ENCODE measurements at regions not wholly inside any gene's neighbourhood (a gene's known extent, or its start where the extent isn't known, plus 50 kb on each side); places are given as distances from the start of the nearest gene placed in this dataset.

DNA sequence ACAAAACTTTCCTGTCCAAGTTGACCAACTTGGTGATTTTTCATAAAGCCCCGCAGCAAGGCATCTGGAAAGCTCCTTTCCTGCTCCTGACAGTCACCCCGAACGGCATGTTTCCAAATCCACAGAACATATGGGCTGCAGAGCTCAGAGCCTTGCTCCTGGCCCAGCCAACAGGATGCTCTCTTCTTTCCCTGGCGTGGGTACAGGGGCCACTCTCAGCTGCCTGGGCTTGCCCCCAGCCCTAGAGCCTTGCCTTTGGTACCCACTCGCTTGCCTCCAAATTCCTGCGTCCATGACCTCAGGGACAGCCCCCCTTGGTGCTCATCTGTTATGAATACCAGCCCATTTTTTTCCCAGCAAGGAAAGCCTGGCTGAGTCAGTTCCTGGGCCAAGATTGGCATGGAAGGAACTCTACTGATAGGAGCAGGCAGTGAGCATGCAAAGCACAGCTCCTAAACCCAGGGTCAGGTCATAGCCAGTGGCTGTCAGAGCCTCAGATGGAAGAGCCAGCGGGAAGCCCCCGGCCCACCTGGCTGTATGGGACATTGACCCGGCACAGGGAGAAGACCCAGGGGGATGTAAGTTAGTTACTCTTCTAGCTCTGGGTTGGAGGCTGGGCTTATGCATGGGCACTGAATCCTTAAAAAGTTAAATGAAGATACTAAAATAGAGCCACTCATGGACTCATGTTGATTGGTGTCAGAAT is 105.3 kb upstream of the RTL1 start:
- Histone ChIP-seq H3K27ac (no peak overlapping the region), H3K4me3 (no peak overlapping the region), H3K27me3 (peaks cover 0 to 8% of the 10 kb centered on the region in 2 donors), H3K4me1 (peaks cover 0 to 22% of the 10 kb centered on the region in 2 donors), H3K9me3 (peaks cover 0 to 9% of the 10 kb centered on the region in 2 donors), H3K36me3 (no peaks in the 10 kb centered on the region)
- TF ChIP-seq, protein P1, sequence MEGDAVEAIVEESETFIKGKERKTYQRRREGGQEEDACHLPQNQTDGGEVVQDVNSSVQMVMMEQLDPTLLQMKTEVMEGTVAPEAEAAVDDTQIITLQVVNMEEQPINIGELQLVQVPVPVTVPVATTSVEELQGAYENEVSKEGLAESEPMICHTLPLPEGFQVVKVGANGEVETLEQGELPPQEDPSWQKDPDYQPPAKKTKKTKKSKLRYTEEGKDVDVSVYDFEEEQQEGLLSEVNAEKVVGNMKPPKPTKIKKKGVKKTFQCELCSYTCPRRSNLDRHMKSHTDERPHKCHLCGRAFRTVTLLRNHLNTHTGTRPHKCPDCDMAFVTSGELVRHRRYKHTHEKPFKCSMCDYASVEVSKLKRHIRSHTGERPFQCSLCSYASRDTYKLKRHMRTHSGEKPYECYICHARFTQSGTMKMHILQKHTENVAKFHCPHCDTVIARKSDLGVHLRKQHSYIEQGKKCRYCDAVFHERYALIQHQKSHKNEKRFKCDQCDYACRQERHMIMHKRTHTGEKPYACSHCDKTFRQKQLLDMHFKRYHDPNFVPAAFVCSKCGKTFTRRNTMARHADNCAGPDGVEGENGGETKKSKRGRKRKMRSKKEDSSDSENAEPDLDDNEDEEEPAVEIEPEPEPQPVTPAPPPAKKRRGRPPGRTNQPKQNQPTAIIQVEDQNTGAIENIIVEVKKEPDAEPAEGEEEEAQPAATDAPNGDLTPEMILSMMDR (IDR thresholded peaks at IDR 0.05) = no peak
- intact Hi-C loops (cut with DNase I) = no loop called here
- DNase-seq = peak in 1 of 4 donors; percentile 10
- ATAC-seq = no peak

DNA sequence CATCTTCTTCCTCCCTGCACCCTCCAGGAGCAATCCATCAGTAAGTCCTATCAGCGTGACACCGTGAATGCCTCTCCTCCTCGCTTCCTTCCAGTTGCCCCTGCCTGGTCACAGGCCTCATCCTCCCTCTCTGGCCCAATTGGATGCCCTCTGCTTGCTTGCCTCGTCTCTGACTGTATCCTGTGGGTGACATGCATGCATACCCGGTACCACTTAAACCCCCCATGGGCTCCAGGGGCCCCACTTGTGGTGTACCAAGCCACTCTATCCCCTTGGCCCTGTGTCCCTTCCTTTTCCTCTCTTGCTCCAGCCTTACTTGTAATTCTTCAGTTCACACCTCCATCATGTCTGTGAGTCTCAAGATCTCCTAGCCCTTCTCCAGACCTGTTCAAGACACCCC is 106.0 kb upstream of the RTL1 start:
- H3K4me3 ChIP-seq = no peak overlapping the region
- intact Hi-C loops (cut with DNase I) = no loop called here
- H3K9me3 ChIP-seq = peaks cover 0 to 9% of the 10 kb centered on the region in 2 donors
- ATAC-seq = no peak
- H3K36me3 ChIP-seq = no peaks in the 10 kb centered on the region
- peaks cover 0 to under 1% of the 10 kb centered on the region in 2 donors for H3K27me3 ChIP-seq
- H3K27ac ChIP-seq = no peak overlapping the region
- TF ChIP-seq, protein P1 (IDR thresholded peaks at IDR 0.05) = no peak
- peak in 1 of 4 donors; percentile 16 for DNase-seq
- H3K4me1 ChIP-seq = peaks cover 0 to 18% of the 10 kb centered on the region in 2 donors

DNA sequence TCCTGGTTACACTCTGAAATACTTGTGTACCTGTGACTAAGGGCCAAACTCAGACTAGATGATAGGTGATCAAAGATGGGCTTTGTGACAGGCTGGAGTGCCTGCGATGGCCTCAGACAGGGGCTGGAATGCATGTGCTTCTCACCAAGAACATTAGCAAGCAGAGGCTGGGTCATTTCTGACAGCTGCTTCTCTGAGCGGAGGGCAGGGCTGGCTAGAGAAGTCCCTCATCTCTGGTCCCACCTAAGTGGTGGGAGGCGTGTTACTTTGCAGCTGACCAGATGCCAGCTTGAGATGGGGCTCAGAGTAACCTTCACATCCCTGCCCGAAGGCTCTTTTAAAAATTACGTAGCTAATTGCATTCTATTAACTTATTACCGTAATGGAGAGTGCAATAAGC is 106.8 kb upstream of the RTL1 start:
- H3K27ac ChIP-seq = no peak overlapping the region

DNA sequence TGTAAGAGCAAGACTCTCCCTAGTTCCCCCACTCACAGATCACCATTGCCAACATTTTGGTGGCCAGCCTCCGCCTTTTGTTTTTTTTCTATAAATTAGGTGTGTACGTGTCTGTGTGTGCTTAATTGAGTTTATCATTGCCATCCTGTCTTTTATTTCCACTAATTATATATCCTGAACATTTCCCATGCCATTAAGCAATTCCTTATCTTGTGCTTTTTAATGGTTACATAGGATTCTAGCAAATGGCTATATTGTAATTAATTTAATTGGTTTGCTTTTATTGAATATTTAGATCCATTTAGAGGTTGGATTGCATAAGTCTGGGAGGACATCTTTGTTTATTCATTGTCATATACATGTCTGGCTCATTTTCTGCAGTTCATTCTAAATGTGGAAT is 107.3 kb upstream of the RTL1 start:
- no peak for ATAC-seq
- intact Hi-C loops (cut with DNase I) = no loop called here
- Histone ChIP-seq H3K4me3 (no peak overlapping the region), H3K9me3 (peaks cover 0 to 9% of the 10 kb centered on the region in 2 donors), H3K27ac (no peak overlapping the region), H3K36me3 (no peaks in the 10 kb centered on the region), H3K27me3 (no peaks in the 10 kb centered on the region), H3K4me1 (peaks cover 0 to 5% of the 10 kb centered on the region in 2 donors)
- TF ChIP-seq, protein P1 (IDR thresholded peaks at IDR 0.05) = no peak
- no peak for DNase-seq

More for the DNA sequence above, 106.8 kb upstream of the RTL1 start:
- ATAC-seq (no peak), DNase-seq (no peak)
- intact Hi-C loops (cut with DNase I) = no loop called here
- peaks cover 0 to 9% of the 10 kb centered on the region in 2 donors for H3K9me3 ChIP-seq
- TF ChIP-seq, protein P1 (IDR thresholded peaks at IDR 0.05) = no peak
- no peaks in the 10 kb centered on the region for H3K36me3 ChIP-seq
- H3K27me3 ChIP-seq = no peaks in the 10 kb centered on the region
- no peak overlapping the region for H3K4me3 ChIP-seq
- H3K4me1 ChIP-seq = peaks cover 0 to 10% of the 10 kb centered on the region in 2 donors

DNA sequence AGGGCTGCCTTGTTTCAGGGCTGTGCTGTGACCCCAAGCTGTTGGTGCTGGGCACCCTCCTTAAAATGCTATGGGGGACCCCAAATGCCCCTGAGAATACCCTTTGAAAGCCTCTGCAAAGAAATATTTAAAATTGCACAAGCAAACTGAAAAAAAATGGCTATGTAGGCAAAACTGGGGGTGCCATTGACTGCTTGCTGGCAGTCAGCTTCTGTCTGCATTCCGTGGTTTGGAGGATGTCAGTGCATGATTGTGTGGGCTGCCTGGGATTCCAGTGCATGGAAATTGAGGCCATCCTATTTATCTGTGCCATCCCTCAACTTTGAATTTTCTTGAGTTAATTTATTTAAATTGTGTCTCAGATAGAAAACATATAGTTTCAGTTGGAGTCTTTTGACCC is 113.7 kb upstream of the RTL1 start:
- intact Hi-C loops (cut with DNase I) = no loop called here
- no peak for ATAC-seq
- TF ChIP-seq, protein P1 (IDR thresholded peaks at IDR 0.05) = no peak
- DNase-seq = no peak
- no peaks in the 10 kb centered on the region for H3K27me3 ChIP-seq
- H3K4me3 ChIP-seq = no peak overlapping the region
- H3K9me3 ChIP-seq = peaks cover 0 to 7% of the 10 kb centered on the region in 2 donors
- no peaks in the 10 kb centered on the region for H3K36me3 ChIP-seq
- H3K27ac ChIP-seq = no peak overlapping the region
- H3K4me1 ChIP-seq = no peaks in the 10 kb centered on the region

Data from left lung (tissue), 4 donors.